ENCODE measurements at regions not wholly inside any gene's neighbourhood (a gene's known extent, or its start where the extent isn't known, plus 50 kb on each side); places are given as distances from the start of the nearest gene placed in this dataset.

DNA sequence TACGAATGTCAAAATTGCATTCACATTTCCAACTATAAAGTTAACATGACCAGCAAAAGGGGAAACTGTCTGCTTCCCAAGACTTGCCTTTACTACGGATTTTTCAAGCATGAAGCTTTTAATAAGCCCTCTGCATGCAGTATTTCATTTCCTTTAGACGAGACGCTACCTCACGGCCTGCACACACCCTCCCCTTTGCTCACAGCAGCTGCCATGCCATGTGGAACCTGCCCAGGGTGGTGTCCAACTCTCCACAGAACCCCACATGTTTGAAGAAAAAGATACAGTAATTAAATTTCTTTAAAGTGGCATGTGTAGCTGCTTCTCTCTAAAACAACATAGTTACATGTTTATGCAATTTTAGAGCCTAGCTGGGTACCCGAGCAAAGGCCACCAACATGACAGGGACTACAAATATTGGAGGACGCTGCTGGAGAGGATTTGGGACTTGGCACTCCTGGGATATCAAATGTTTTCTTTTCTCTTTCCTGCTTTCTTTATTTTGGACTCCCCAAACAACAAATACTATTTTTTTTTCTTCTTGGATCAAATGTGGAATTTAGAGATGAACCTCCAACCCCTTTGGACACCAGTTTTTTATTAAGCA lies 256.9 kb upstream of the PCSK5 start:
- TF ChIP-seq, protein P1, sequence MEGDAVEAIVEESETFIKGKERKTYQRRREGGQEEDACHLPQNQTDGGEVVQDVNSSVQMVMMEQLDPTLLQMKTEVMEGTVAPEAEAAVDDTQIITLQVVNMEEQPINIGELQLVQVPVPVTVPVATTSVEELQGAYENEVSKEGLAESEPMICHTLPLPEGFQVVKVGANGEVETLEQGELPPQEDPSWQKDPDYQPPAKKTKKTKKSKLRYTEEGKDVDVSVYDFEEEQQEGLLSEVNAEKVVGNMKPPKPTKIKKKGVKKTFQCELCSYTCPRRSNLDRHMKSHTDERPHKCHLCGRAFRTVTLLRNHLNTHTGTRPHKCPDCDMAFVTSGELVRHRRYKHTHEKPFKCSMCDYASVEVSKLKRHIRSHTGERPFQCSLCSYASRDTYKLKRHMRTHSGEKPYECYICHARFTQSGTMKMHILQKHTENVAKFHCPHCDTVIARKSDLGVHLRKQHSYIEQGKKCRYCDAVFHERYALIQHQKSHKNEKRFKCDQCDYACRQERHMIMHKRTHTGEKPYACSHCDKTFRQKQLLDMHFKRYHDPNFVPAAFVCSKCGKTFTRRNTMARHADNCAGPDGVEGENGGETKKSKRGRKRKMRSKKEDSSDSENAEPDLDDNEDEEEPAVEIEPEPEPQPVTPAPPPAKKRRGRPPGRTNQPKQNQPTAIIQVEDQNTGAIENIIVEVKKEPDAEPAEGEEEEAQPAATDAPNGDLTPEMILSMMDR (IDR thresholded peaks at IDR 0.05): no peak
- no peak for TF ChIP-seq POLR2AphosphoS5 (IDR thresholded peaks at IDR 0.05)

Data from stomach (tissue), 4 donors.